ENCODE measurements at regions not wholly inside any gene's neighbourhood (a gene's known extent, or its start where the extent isn't known, plus 50 kb on each side); places are given as distances from the start of the nearest gene placed in this dataset.

GRCh38 chr20:63087872-63088680, 81.3 kb upstream of the BHLHE23 start:
- TF ChIP-seq, protein P1, sequence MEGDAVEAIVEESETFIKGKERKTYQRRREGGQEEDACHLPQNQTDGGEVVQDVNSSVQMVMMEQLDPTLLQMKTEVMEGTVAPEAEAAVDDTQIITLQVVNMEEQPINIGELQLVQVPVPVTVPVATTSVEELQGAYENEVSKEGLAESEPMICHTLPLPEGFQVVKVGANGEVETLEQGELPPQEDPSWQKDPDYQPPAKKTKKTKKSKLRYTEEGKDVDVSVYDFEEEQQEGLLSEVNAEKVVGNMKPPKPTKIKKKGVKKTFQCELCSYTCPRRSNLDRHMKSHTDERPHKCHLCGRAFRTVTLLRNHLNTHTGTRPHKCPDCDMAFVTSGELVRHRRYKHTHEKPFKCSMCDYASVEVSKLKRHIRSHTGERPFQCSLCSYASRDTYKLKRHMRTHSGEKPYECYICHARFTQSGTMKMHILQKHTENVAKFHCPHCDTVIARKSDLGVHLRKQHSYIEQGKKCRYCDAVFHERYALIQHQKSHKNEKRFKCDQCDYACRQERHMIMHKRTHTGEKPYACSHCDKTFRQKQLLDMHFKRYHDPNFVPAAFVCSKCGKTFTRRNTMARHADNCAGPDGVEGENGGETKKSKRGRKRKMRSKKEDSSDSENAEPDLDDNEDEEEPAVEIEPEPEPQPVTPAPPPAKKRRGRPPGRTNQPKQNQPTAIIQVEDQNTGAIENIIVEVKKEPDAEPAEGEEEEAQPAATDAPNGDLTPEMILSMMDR (IDR thresholded peaks at IDR 0.05): no peak

DNA sequence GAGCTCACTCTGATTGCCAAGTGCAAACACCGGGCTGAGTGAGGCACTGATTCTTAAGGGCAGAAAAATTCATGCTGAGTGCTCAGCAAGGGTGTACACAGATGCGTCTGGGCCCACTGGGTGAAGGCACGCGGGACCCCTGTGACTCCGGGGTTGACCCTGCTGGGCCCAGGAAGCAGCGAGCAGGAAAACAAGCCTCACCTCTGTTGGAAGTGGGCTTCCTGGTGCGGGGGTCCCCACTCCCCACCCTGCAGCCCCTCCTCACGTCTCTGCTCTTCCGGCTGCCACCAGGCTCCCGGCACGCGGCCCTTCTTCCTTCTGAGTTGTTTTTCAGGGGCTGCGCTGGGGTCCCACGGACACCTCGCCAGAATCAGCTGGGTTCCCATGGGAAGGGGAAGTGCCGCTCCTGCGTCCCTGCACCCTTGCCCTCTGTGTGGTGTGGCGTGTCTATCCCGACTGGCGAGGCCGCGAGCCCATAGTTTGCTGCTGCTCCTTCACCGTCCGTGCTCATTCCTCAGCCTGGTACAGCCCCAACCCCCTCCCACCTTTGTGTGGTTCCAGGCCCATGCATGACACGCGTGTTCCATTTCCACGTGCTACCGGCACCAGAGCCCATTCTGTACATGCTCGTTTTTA, 80.6 kb upstream of the BHLHE23 start:
- TF ChIP-seq, protein P1 (IDR thresholded peaks at IDR 0.05): no peak

- TF ChIP-seq, protein P1 (IDR thresholded peaks at IDR 0.05): no peak
Observed at GRCh38 chr20:63086421-63087235, 79.9 kb upstream of the BHLHE23 start.

GRCh38 chr20:63085151-63085861, 78.5 kb upstream of the BHLHE23 start:
- TF ChIP-seq, protein P1 (IDR thresholded peaks at IDR 0.05): no peak

DNA sequence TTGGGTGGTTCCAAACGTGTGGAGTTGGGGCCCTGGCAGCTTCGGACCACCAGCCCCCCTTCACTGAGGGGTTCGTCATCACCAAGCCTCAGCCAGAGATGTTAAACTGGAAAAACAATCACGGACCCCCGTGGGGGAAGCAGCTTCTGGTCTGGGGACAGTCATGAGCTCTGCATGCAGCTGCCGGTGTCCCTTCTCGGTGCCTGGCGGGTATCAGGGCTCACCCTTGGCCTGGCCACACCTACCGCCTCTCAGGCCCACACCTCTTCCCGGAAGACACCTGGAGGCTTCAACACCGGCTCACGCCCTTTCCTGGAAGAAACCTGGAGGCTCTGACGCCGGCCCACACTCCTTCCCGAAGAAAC, 77.8 kb upstream of the BHLHE23 start:
- TF ChIP-seq, protein P1 (IDR thresholded peaks at IDR 0.05): no peak

DNA sequence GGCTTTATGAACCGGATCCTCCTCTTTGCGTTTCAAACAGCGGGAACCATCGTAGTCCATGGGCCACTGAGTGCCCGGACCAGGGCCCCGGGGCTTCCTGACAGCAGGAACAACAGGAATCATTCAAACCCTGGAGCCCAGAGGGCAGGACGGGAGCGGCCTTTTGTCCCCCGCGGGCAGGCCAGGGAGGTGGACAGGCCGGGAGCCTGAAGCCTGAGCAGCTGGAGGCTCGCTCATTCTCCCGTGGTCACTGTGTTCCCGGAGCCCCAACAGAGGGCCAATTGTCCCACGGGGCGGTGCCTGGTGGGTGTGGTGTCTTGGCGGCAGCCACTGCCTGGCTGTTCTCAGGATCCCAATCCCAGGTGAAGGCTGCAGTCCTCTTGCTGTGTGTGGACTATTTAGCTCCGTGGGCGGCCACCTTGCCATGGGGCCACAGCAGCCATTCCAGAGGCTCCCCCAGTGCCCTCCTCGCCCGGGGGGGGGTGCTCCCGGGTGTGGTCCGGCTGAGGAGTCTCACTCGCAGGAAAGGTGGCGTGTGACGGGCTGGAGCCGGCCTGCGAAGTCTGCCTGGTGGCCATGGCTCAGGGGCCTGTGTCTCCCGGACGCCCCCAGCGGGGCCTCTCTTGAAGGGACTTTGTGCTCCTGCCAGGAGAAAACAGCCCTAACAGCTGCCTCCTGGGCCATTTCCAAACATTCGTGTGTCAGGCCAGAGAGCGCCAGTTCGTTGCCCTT, 77.2 kb upstream of the BHLHE23 start:
- TF ChIP-seq, protein P1 (IDR thresholded peaks at IDR 0.05): no peak
